WTC11 (cell line): ENCODE measurements at regions not wholly inside any gene's neighbourhood (a gene's known extent, or its start where the extent isn't known, plus 50 kb on each side); places are given as distances from the start of the nearest gene placed in this dataset.

Source experiments
- ATAC-seq: fragments of 200-7000 bp; cut with Tn5 transposase; 2 replicates; pipeline ENCODE4 v1.10.0; 2021; ENCODE audit warnings: mild to moderate bottlenecking, moderate library complexity
- CTCF ChIA-PET: fragments of 300-600 bp; sonication (Branson Sonifier 250); formaldehyde crosslinking; loops from one replicate; lab custom pipeline; 2021; ENCODE audit warnings: antibody characterized with exemption; lab: Charles Lee
- POLR2A ChIA-PET: fragments of 350-600 bp; sonication (Branson Sonifier 250); formaldehyde crosslinking; loops from one replicate; lab custom pipeline; 2021; ENCODE audit warnings: antibody characterized with exemption; lab: Charles Lee
- DNase-seq: peaks from one replicate; pipeline ENCODE4 v3.0.0; 2021; ENCODE audit warnings: low spot score
- H3K27ac Mint-ChIP-seq: 2 replicates; pipeline ENCODE4 v1.8.0; 2021; ENCODE audit warnings: mixed read lengths
- H3K27me3 Mint-ChIP-seq: 2 replicates; pipeline ENCODE4 v1.8.0; 2021; ENCODE audit warnings: low read depth, mild to moderate bottlenecking, moderate library complexity, mixed read lengths
- H3K36me3 Mint-ChIP-seq: 2 replicates; pipeline ENCODE4 v1.8.0; 2021; ENCODE audit warnings: mixed read lengths
- H3K4me1 Mint-ChIP-seq: 2 replicates; pipeline ENCODE4 v1.8.0; 2022; ENCODE audit warnings: mixed read lengths
- H3K4me3 Mint-ChIP-seq: 2 replicates; pipeline ENCODE4 v1.8.0; 2021; ENCODE audit warnings: mild to moderate bottlenecking, moderate library complexity, mixed read lengths
- H3K9me3 Mint-ChIP-seq: 2 replicates; pipeline ENCODE4 v1.8.0; 2021; ENCODE audit warnings: mixed read lengths
- ARID4B ChIP-seq: sonication (generic); formaldehyde crosslinking; IDR thresholded peaks from 2 replicates; pipeline ENCODE4 v1.8.0; 2023; ENCODE audit warnings: missing genetic modification reagents, mild to moderate bottlenecking, borderline replicate concordance
- CBFB ChIP-seq: sonication (generic); formaldehyde crosslinking; IDR thresholded peaks from 2 replicates; pipeline ENCODE4 v1.8.1; 2022; ENCODE audit warnings: mild to moderate bottlenecking, low read depth, missing genetic modification reagents
- CDX4 ChIP-seq: fragments of 250-450 bp; sonication (Bioruptor Pico); IDR thresholded peaks from 2 replicates; pipeline ENCODE4 v1.9.0; 2021; ENCODE audit warnings: moderate library complexity, mild to moderate bottlenecking, inconsistent platforms, borderline replicate concordance
- E2F4 ChIP-seq: sonication (generic); formaldehyde crosslinking; IDR thresholded peaks from 2 replicates; pipeline ENCODE4 v1.8.1; 2022; ENCODE audit warnings: low read depth, mild to moderate bottlenecking, moderate library complexity, missing genetic modification reagents, borderline replicate concordance
- EMX1 ChIP-seq: fragments of 250-450 bp; sonication (Bioruptor Pico); IDR thresholded peaks from 2 replicates; pipeline ENCODE4 v1.8.0; 2021; ENCODE audit warnings: mild to moderate bottlenecking
- ESRRA ChIP-seq: sonication (generic); formaldehyde crosslinking; IDR thresholded peaks from 2 replicates; pipeline ENCODE4 v1.8.1; 2022; ENCODE audit warnings: mild to moderate bottlenecking, missing genetic modification reagents, borderline replicate concordance
- ETV6 ChIP-seq: sonication (generic); formaldehyde crosslinking; IDR thresholded peaks from 2 replicates; pipeline ENCODE4 v1.8.1; 2022; ENCODE audit warnings: mild to moderate bottlenecking, missing genetic modification reagents
- GABPB1 ChIP-seq: sonication (generic); formaldehyde crosslinking; IDR thresholded peaks from 2 replicates; pipeline ENCODE4 v1.8.1; 2023; ENCODE audit warnings: mild to moderate bottlenecking, missing genetic modification reagents
- MLX ChIP-seq: sonication (generic); formaldehyde crosslinking; IDR thresholded peaks from 2 replicates; pipeline ENCODE4 v1.8.1; 2023; ENCODE audit warnings: mild to moderate bottlenecking, missing genetic modification reagents, moderate library complexity
- NR1H2 ChIP-seq: sonication (generic); formaldehyde crosslinking; IDR thresholded peaks from 2 replicates; pipeline ENCODE4 v1.9.0; 2021; ENCODE audit warnings: mild to moderate bottlenecking, moderate library complexity, missing genetic modification reagents
- TEAD1 ChIP-seq: sonication (generic); formaldehyde crosslinking; IDR thresholded peaks from 2 replicates; pipeline ENCODE4 v1.8.0; 2022; ENCODE audit warnings: mild to moderate bottlenecking, missing genetic modification reagents
- ZBTB43 ChIP-seq: sonication (generic); formaldehyde crosslinking; IDR thresholded peaks from 2 replicates; pipeline ENCODE4 v1.8.1; 2023; ENCODE audit warnings: mild to moderate bottlenecking, missing genetic modification reagents
- ZNF138 ChIP-seq: sonication (generic); formaldehyde crosslinking; conservative IDR thresholded peaks from 2 replicates; pipeline ENCODE4 v1.8.1; 2022; ENCODE audit warnings: mild to moderate bottlenecking, moderate library complexity, missing genetic modification reagents
- ZNF219 ChIP-seq: sonication (generic); formaldehyde crosslinking; IDR thresholded peaks from 2 replicates; pipeline ENCODE4 v1.8.0; 2023; ENCODE audit warnings: missing genetic modification reagents, mild to moderate bottlenecking, borderline replicate concordance
- ZNF232 ChIP-seq: sonication (generic); formaldehyde crosslinking; IDR thresholded peaks from 2 replicates; pipeline ENCODE4 v1.8.0; 2022; ENCODE audit warnings: mild to moderate bottlenecking, missing genetic modification reagents
- ZNF416 ChIP-seq: fragments of 250-450 bp; sonication (Bioruptor Pico); IDR thresholded peaks from 2 replicates; pipeline ENCODE4 v1.9.0; 2021; ENCODE audit warnings: mild to moderate bottlenecking, inconsistent platforms
- ZNF425 ChIP-seq: fragments of 250-450 bp; sonication (Bioruptor Pico); conservative IDR thresholded peaks from 2 replicates; pipeline ENCODE4 v1.9.0; 2021; ENCODE audit warnings: mild to moderate bottlenecking
- TF ChIP-seq, protein P1 (sequence below): fragments of 250-450 bp; sonication (Bioruptor Pico); IDR thresholded peaks from 2 replicates; pipeline ENCODE4 v1.8.0; 2021; ENCODE audit warnings: mild to moderate bottlenecking

DNA sequence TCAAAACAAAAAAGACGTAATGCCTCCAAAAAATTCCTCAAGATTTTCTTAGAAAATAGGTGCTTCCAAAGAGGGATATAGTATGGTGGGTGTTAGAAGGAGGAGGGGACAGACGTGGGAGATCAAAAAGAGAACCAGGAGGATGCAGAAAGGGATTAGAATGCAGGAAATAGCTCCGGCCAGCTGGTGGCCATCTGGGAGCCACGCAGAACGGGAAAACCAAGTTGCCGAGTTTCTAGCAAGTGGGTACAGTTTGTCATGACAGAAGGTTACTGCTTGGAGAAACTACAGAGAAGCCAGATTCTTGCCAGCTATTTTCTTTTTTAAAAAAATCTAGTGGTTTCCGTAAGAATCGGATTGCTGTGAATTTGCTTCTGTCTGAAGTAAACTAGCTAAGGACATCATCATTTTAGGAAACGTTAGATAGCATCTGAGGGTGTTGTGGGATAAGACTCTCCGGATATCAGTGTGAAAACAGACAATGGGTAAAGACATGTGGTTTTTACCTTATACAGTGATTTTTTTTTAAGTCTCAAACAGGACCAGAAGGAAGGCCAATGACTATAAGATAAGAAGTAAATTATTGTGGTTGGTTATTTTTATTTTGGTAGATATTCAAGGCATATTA lies 104.9 kb downstream of the HSPH1 start:
- Mint-ChIP-seq H3K27me3 (no peaks in the 10 kb centered on the region), H3K9me3 (no peaks in the 10 kb centered on the region), H3K36me3 (no peaks in the 10 kb centered on the region), H3K4me1 (peaks cover 8% of the 10 kb centered on the region), H3K27ac (no peak overlapping the region), H3K4me3 (no peak overlapping the region)
- DNase-seq, result no peak
- no peak; the same call in 1 of the 2 replicates for ATAC-seq
- ChIA-PET CTCF (interaction anchor here (0.6 to 1.8 kb wide), 6 partner anchors 8 to 191 kb away, joined by 3 to 16 read pairs (median 3); no protein-coding TSS in a partner anchor), POLR2A (interaction anchor here (0.6 to 1.0 kb wide), 2 partner anchors 8 to 12 kb away, joined by 3 read pairs; no protein-coding TSS in a partner anchor)
- TF ChIP-seq ETV6 (CRISPR knock-in tag), result no peak
- no peak for TF ChIP-seq ZNF138
- TF ChIP-seq NR1H2, result no peak
- TF ChIP-seq ZNF219 (CRISPR knock-in tag), result no peak
- TF ChIP-seq EMX1 (CRISPR knock-in tag), result no peak
- no peak for TF ChIP-seq E2F4 (CRISPR knock-in tag)
- TF ChIP-seq TEAD1, result no peak
- no peak for TF ChIP-seq ARID4B (CRISPR knock-in tag)
- TF ChIP-seq GABPB1, result no peak
- no peak for TF ChIP-seq ZNF416 (CRISPR knock-in tag)
- TF ChIP-seq CDX4, result no peak

GRCh38 chr13:31055589-31055988 lies 106.1 kb downstream of the HSPH1 start:
- no peaks in the 10 kb centered on the region for H3K36me3 Mint-ChIP-seq
- peaks cover 8% of the 10 kb centered on the region for H3K4me1 Mint-ChIP-seq
- ChIA-PET CTCF (interaction anchor here (1.6 to 1.8 kb wide), 2 partner anchors 11 to 77 kb away, joined by 9 to 16 read pairs; no protein-coding TSS in a partner anchor), POLR2A (interaction anchor here (1.0 kb wide), 1 partner anchor 9 kb away, joined by 3 read pairs; no protein-coding TSS in a partner anchor)
- no peaks in the 10 kb centered on the region for H3K27me3 Mint-ChIP-seq
- no peak overlapping the region for H3K4me3 Mint-ChIP-seq
- ATAC-seq, result no peak
- DNase-seq, result no peak
- H3K27ac Mint-ChIP-seq, result no peak overlapping the region
- H3K9me3 Mint-ChIP-seq, result no peaks in the 10 kb centered on the region
- TF ChIP-seq ESRRA (CRISPR knock-in tag), result no peak
- TF ChIP-seq MLX (CRISPR knock-in tag), result no peak
- TF ChIP-seq, protein P1, sequence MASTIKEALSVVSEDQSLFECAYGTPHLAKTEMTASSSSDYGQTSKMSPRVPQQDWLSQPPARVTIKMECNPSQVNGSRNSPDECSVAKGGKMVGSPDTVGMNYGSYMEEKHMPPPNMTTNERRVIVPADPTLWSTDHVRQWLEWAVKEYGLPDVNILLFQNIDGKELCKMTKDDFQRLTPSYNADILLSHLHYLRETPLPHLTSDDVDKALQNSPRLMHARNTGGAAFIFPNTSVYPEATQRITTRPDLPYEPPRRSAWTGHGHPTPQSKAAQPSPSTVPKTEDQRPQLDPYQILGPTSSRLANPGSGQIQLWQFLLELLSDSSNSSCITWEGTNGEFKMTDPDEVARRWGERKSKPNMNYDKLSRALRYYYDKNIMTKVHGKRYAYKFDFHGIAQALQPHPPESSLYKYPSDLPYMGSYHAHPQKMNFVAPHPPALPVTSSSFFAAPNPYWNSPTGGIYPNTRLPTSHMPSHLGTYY (CRISPR knock-in tag), result no peak
- TF ChIP-seq ZBTB43 (CRISPR knock-in tag), result no peak
- TF ChIP-seq CBFB (CRISPR knock-in tag), result no peak
- TF ChIP-seq ETV6 (CRISPR knock-in tag), result no peak
- TF ChIP-seq ZNF425 (CRISPR knock-in tag), result no peak
- no peak for TF ChIP-seq ZNF219 (CRISPR knock-in tag)
- TF ChIP-seq ZNF232 (CRISPR knock-in tag), result no peak
